ENCODE measurements at regions not wholly inside any gene's neighbourhood (a gene's known extent, or its start where the extent isn't known, plus 50 kb on each side); places are given as distances from the start of the nearest gene placed in this dataset.

DNA sequence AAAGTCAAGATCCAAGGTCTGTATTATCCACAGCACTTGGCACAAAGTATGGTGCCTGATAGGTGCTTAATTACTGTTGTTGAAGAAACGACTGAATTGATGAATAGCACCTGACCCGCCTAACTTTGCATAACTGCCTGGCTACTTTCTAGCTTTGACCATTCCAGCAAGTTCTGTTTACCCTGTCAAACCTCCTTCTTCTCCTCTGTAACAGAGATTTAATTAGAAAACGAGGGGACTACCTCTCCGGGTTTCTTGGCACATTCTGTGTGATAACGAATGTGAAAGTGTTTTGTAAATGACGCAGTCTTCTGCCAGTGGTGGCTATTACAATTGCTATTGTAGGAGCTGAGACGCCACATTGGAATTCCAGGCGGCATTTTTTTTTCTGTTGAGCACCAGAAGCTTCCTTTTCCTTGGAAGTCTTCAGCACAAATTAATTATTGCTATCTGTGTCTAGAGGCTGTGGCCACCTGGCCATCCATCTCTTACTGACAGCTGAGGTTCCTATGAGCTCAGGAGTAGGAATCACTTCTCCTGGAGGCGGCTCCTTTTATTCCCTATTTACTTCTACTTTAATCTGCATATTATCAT, 522.9 kb downstream of the HS3ST4 start:
- no peak overlapping the region for H3K4me3 ChIP-seq
- ChIA-PET CTCF (interaction anchor here (1.0 kb wide), 1 partner anchor 425 kb away, joined by 3 read pairs; no protein-coding TSS in a partner anchor), RAD21 (ENCODE audit: unreplicated experiment) (no interaction called here), POLR2A (no interaction called here), SMC1A (ENCODE audit: uncharacterized antibody, unreplicated experiment) (no interaction called here)
- BruUV-seq (replicated peaks), result no TSS peak
- no peaks in the 10 kb centered on the region for H3K36me3 ChIP-seq (ENCODE audit: control insufficient read depth in 2 of 2, insufficient read depth in 2 of 2, low read length in 1 of 2)
- TF ChIP-seq, protein P1, sequence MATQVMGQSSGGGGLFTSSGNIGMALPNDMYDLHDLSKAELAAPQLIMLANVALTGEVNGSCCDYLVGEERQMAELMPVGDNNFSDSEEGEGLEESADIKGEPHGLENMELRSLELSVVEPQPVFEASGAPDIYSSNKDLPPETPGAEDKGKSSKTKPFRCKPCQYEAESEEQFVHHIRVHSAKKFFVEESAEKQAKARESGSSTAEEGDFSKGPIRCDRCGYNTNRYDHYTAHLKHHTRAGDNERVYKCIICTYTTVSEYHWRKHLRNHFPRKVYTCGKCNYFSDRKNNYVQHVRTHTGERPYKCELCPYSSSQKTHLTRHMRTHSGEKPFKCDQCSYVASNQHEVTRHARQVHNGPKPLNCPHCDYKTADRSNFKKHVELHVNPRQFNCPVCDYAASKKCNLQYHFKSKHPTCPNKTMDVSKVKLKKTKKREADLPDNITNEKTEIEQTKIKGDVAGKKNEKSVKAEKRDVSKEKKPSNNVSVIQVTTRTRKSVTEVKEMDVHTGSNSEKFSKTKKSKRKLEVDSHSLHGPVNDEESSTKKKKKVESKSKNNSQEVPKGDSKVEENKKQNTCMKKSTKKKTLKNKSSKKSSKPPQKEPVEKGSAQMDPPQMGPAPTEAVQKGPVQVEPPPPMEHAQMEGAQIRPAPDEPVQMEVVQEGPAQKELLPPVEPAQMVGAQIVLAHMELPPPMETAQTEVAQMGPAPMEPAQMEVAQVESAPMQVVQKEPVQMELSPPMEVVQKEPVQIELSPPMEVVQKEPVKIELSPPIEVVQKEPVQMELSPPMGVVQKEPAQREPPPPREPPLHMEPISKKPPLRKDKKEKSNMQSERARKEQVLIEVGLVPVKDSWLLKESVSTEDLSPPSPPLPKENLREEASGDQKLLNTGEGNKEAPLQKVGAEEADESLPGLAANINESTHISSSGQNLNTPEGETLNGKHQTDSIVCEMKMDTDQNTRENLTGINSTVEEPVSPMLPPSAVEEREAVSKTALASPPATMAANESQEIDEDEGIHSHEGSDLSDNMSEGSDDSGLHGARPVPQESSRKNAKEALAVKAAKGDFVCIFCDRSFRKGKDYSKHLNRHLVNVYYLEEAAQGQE (IDR thresholded peaks at IDR 0.05; ENCODE audit: low read depth, low read length), result no peak
- no peak for TF ChIP-seq BHLHE40 (IDR thresholded peaks at IDR 0.05; ENCODE audit: borderline replicate concordance in 1 of 2, low read depth in 2 of 2, low read length in 1 of 2)
- TF ChIP-seq, protein P2, sequence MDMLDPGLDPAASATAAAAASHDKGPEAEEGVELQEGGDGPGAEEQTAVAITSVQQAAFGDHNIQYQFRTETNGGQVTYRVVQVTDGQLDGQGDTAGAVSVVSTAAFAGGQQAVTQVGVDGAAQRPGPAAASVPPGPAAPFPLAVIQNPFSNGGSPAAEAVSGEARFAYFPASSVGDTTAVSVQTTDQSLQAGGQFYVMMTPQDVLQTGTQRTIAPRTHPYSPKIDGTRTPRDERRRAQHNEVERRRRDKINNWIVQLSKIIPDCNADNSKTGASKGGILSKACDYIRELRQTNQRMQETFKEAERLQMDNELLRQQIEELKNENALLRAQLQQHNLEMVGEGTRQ (IDR thresholded peaks at IDR 0.05; ENCODE audit: borderline replicate concordance, low read depth, low read length), result no peak
- no peak for TF ChIP-seq HCFC1 (IDR thresholded peaks at IDR 0.05; ENCODE audit: low read length)
- no peaks in the 10 kb centered on the region for H3K4me1 ChIP-seq (ENCODE audit: control insufficient read depth, insufficient read depth, low read length)
- WGBS (ENCODE audit: insufficient coverage, insufficient replicate concordance, low lambda C conversion rate, missing lambda C conversion rate), result 12% methylated on average over 9 of the region's 9 CpGs
- in situ Hi-C loops (cut with MboI) (no loop called here), intact Hi-C loops (cut with micrococcal nuclease; ENCODE audit: unreplicated experiment) (no loop called here)
- no peaks in the 10 kb centered on the region for H3K79me2 ChIP-seq (ENCODE audit: control insufficient read depth, insufficient read depth, low read length)
- H2AFZ ChIP-seq (ENCODE audit: control insufficient read depth, low read depth, low read length), result no peak overlapping the region
- H3K9ac ChIP-seq (ENCODE audit: control insufficient read depth, insufficient read depth, low read length), result no peak overlapping the region
- no peak for ATAC-seq
- H3K9me3 ChIP-seq (replicated peaks; ENCODE audit: control insufficient read depth, insufficient read depth, low read length), result no peaks in the 10 kb centered on the region
- H4K20me1 ChIP-seq (ENCODE audit: control insufficient read depth, insufficient read depth), result no peaks in the 10 kb centered on the region
- no peak overlapping the region for H3K4me2 ChIP-seq (ENCODE audit: control insufficient read depth, insufficient read depth)
- H3K27me3 ChIP-seq (replicated peaks in 1 of 2; ENCODE audit: control insufficient read depth in 2 of 2, insufficient read depth in 2 of 2, low read length in 1 of 2), result no peaks in the 10 kb centered on the region
- FAIRE-seq, result no peak
- DNase-seq (ENCODE audit: low read depth, low spot score), result no peak
- H3K27ac ChIP-seq (ENCODE audit: control insufficient read depth, insufficient read depth), result no peak overlapping the region

Measured in GM12878 (cell line).